GM20000 (cell line): ENCODE measurements at regions not wholly inside any gene's neighbourhood (a gene's known extent, or its start where the extent isn't known, plus 50 kb on each side); places are given as distances from the start of the nearest gene placed in this dataset.

ENCODE experiments used
- DNase-seq: peaks from one replicate; pipeline ENCODE4 v3.0.0; 2012; ENCODE audit warnings: low spot score
- CTCF ChIP-seq: IDR thresholded peaks from 2 replicates; pipeline ENCODE4 v1.5.1; 2012; ENCODE audit warnings: mild to moderate bottlenecking, control low read depth; ENCODE audit errors: extremely low read depth, missing control alignments

GRCh38 chr6:14834851-14835530 is 410.9 kb upstream of the JARID2 start:
- no peak for DNase-seq

GRCh38 chr6:14837435-14837834 is 408.4 kb upstream of the JARID2 start:
- TF ChIP-seq CTCF: no peak
- no peak for DNase-seq

More at GRCh38 chr6:14834851-14835530, 410.9 kb upstream of the JARID2 start:
- TF ChIP-seq CTCF: no peak

GRCh38 chr6:14838133-14838583 is 407.7 kb upstream of the JARID2 start:
- TF ChIP-seq CTCF: no peak
- DNase-seq: no peak

GRCh38 chr6:14841901-14842421 is 403.9 kb upstream of the JARID2 start:
- TF ChIP-seq CTCF: no peak
- DNase-seq: no peak

- no peak for DNase-seq
- no peak for TF ChIP-seq CTCF
Measured at GRCh38 chr6:14844411-14844810, 401.5 kb upstream of the JARID2 start.

GRCh38 chr6:14848019-14848418 is 397.9 kb upstream of the JARID2 start:
- no peak for TF ChIP-seq CTCF

GRCh38 chr6:14849185-14849584 is 396.7 kb upstream of the JARID2 start:
- no peak for DNase-seq
- no peak for TF ChIP-seq CTCF

More at GRCh38 chr6:14848019-14848418, 397.9 kb upstream of the JARID2 start:
- no peak for DNase-seq
